Dedifferentiated amniotic fluid mesenchymal stem cell (primary cell): ENCODE measurements at regions not wholly inside any gene's neighbourhood (a gene's known extent, or its start where the extent isn't known, plus 50 kb on each side); places are given as distances from the start of the nearest gene placed in this dataset.

Experiments used
- DNase-seq: peaks from one replicate; pipeline ENCODE4 v3.0.0-alpha.2; 2016; ENCODE audit errors: extremely low spot score

GRCh38 chr20:57809149-57809548 is 99.3 kb upstream of the PMEPA1 start:
- DNase-seq: no peak

- DNase-seq: no peak
Observed at GRCh38 chr20:57808264-57809070, 98.7 kb upstream of the PMEPA1 start.

GRCh38 chr20:57807401-57808263 is 97.8 kb upstream of the PMEPA1 start:
- no peak for DNase-seq

- DNase-seq: no peak
Observed at GRCh38 chr20:57806975-57807374, 97.2 kb upstream of the PMEPA1 start.

GRCh38 chr20:57806476-57806875 is 96.7 kb upstream of the PMEPA1 start:
- no peak for DNase-seq

GRCh38 chr20:57805747-57806146 is 95.9 kb upstream of the PMEPA1 start:
- no peak for DNase-seq

GRCh38 chr20:57804470-57805250 is 94.8 kb upstream of the PMEPA1 start:
- no peak for DNase-seq

- DNase-seq: no peak
Observed at GRCh38 chr20:57803508-57804005, 93.7 kb upstream of the PMEPA1 start.

GRCh38 chr20:57802765-57803507 is 93.1 kb upstream of the PMEPA1 start:
- no peak for DNase-seq

GRCh38 chr20:57801581-57801980 is 91.8 kb upstream of the PMEPA1 start:
- DNase-seq: no peak

GRCh38 chr20:57800791-57801430 is 91.1 kb upstream of the PMEPA1 start:
- no peak for DNase-seq

- no peak for DNase-seq
Observed at GRCh38 chr20:57797401-57797800, 87.6 kb upstream of the PMEPA1 start.

- DNase-seq: no peak
Observed at GRCh38 chr20:57795977-57796560, 86.3 kb upstream of the PMEPA1 start.

- DNase-seq: no peak
Observed at GRCh38 chr20:57795342-57795697, 85.5 kb upstream of the PMEPA1 start.

GRCh38 chr20:57794600-57795341 is 85.0 kb upstream of the PMEPA1 start:
- no peak for DNase-seq

- no peak for DNase-seq
Observed at GRCh38 chr20:57794036-57794435, 84.2 kb upstream of the PMEPA1 start.

GRCh38 chr20:57793421-57793820 is 83.6 kb upstream of the PMEPA1 start:
- no peak for DNase-seq

- no peak for DNase-seq
Observed at GRCh38 chr20:57792386-57793080, 82.7 kb upstream of the PMEPA1 start.

GRCh38 chr20:57791966-57792365 is 82.2 kb upstream of the PMEPA1 start:
- no peak for DNase-seq
